ENCODE measurements at regions not wholly inside any gene's neighbourhood (a gene's known extent, or its start where the extent isn't known, plus 50 kb on each side); places are given as distances from the start of the nearest gene placed in this dataset.

DNA sequence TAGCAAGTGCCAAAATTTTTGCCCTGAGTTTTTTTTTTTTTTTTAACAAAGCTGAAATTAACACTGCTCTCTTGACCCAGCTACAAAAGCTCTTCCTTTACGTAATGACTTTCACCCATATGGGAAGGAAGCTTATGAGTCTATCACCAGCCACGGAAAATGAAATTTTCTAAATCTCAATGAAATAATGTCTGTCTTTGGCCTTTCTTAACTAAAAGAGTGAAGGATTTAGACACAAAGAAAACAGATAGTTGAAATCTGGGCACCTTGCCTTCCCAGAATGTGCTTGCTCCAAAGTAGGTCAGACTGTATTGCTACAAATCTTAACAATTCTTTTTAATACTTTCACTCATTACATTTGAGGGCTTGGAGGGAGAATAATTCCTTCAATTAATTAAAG is 180.8 kb upstream of the MGAT5 start:
- H3K27ac ChIP-seq (ENCODE audit: low read depth, low read length) = no peak overlapping the region
- H3K27me3 ChIP-seq (replicated peaks in 1 of 4; ENCODE audit: control insufficient read depth in 3 of 4, extremely low read depth in 1 of 4, insufficient read depth in 3 of 4, low read length in 3 of 4) = no peaks in the 10 kb centered on the region
- no peaks in the 10 kb centered on the region for H4K20me1 ChIP-seq (replicated peaks in 1 of 2; ENCODE audit: control insufficient read depth in 1 of 2, insufficient read depth in 2 of 2, low read length in 2 of 2)
- TF ChIP-seq CBX8 (IDR thresholded peaks at IDR 0.05; ENCODE audit: borderline replicate concordance, low read depth, low read length) = no peak
- no peak for TF ChIP-seq RFX5 (IDR thresholded peaks at IDR 0.05; ENCODE audit: borderline replicate concordance, low read depth, low read length)
- TF ChIP-seq FOSL1 (IDR thresholded peaks at IDR 0.05; ENCODE audit: insufficient read depth, low read depth, low read length) = no peak
- no peak for TF ChIP-seq KDM5A (IDR thresholded peaks at IDR 0.05; ENCODE audit: low read length)
- TF ChIP-seq CEBPB (IDR thresholded peaks at IDR 0.05; ENCODE audit: low read depth, low read length) = no peak
- no peak for TF ChIP-seq SIRT6 (IDR thresholded peaks at IDR 0.05; ENCODE audit: low read length)
- TF ChIP-seq CHD1 (IDR thresholded peaks at IDR 0.05; ENCODE audit: low read depth, low read length) = no peak
- TF ChIP-seq TCF12 (IDR thresholded peaks at IDR 0.05; ENCODE audit: low read depth, low read length) = no peak
- TF ChIP-seq SP1 (IDR thresholded peaks at IDR 0.05; ENCODE audit: low read depth, low read length) = no peak
- TF ChIP-seq CBX5 (IDR thresholded peaks at IDR 0.05; ENCODE audit: low read depth, low read length) = no peak
- TF ChIP-seq KDM4A (IDR thresholded peaks at IDR 0.05; ENCODE audit: low read depth, low read length, severe bottlenecking) = no peak
- no peak for TF ChIP-seq PHF8 (conservative IDR thresholded peaks at IDR 0.05; ENCODE audit: low read depth, low read length)
- no peak for TF ChIP-seq JUND (IDR thresholded peaks at IDR 0.05; ENCODE audit: low read length)
- no peak for FAIRE-seq
- 85% methylated on average over 2 of the region's 2 CpGs; no CpG with 5 or more reads in 1 of the 2 experiments for WGBS, 2 experiments (ENCODE audit: extremely low coverage in 1 of 2, insufficient coverage in 1 of 2, insufficient read length in 1 of 2, insufficient replicate concordance in 2 of 2, low coverage in 1 of 2, low lambda C conversion rate in 2 of 2, missing lambda C conversion rate in 1 of 2)
- ChIA-PET POLR2A (ENCODE audit: partially characterized antibody) (interaction anchor here (0.8 kb wide), 1 partner anchor 9 kb away, joined by 3 read pairs; no protein-coding TSS in a partner anchor), CTCF (ENCODE audit: partially characterized antibody) (interaction anchor here (0.8 to 1.0 kb wide), 3 partner anchors 9 to 229 kb away, joined by 3 to 5 read pairs (median 3); no protein-coding TSS in a partner anchor)
- no peak overlapping the region for H3K4ac ChIP-seq (replicated peaks; ENCODE audit: insufficient read length, low read depth, low read length)
- no peaks in the 10 kb centered on the region for H3K23me2 ChIP-seq (ENCODE audit: low read depth, low read length)
- no peaks in the 10 kb centered on the region for H3K79me2 ChIP-seq (ENCODE audit: control insufficient read depth in 1 of 2, insufficient read depth in 2 of 2, low read length in 2 of 2)
- H3K4me1 ChIP-seq (replicated peaks in 1 of 4; ENCODE audit: control insufficient read depth in 3 of 4, insufficient read depth in 4 of 4, low read length in 3 of 4) = no peaks in the 10 kb centered on the region; a peak in 1 of 7 replicates
- no peaks in the 10 kb centered on the region for H3K79me1 ChIP-seq (ENCODE audit: low read depth, low read length)
- no peak overlapping the region for H2AFZ ChIP-seq (ENCODE audit: low read length)
- no peak overlapping the region for H3K56ac ChIP-seq (replicated peaks; ENCODE audit: insufficient read length, low read depth, low read length)
- H3K23ac ChIP-seq (ENCODE audit: insufficient read length) = no peak overlapping the region
- DNase-seq (ENCODE audit: low read depth in 1 of 2, low spot score in 2 of 2) = no peak
- H2BK5ac ChIP-seq (ENCODE audit: low read depth, low read length) = no peak overlapping the region
- H2AK5ac ChIP-seq (ENCODE audit: low read depth, low read length) = no peak overlapping the region
- H3K18ac ChIP-seq (ENCODE audit: extremely low read depth, low read length) = no peak overlapping the region
- no peak overlapping the region for H2BK20ac ChIP-seq (ENCODE audit: low read length)
- no peaks in the 10 kb centered on the region for H3K9me3 ChIP-seq (ENCODE audit: insufficient read depth in 2 of 2, low read depth in 1 of 2, low read length in 1 of 2)
- H4K5ac ChIP-seq (ENCODE audit: insufficient read length, low read depth, low read length) = no peak overlapping the region
- no peak overlapping the region for H2BK15ac ChIP-seq (ENCODE audit: low read length)
- no peak overlapping the region for H3K9ac ChIP-seq (replicated peaks in 1 of 4; ENCODE audit: extremely low read depth in 1 of 4, low read depth in 3 of 4, low read length in 3 of 4)
- H3K4me2 ChIP-seq (ENCODE audit: insufficient read depth in 1 of 2, low read depth in 2 of 2, low read length in 2 of 2) = no peak overlapping the region
- H2BK12ac ChIP-seq (ENCODE audit: low read depth, low read length) = no peak overlapping the region
- H2BK120ac ChIP-seq (replicated peaks; ENCODE audit: low read depth, low read length) = no peak overlapping the region
- H3K4me3 ChIP-seq (ENCODE audit: extremely low read depth in 1 of 4, insufficient read depth in 2 of 4, low read depth in 3 of 4, low read length in 4 of 4) = no peak overlapping the region
- H4K8ac ChIP-seq (ENCODE audit: extremely low read depth, insufficient read depth, low read length) = no peak overlapping the region
- H4K91ac ChIP-seq (replicated peaks; ENCODE audit: insufficient read length, low read length) = no peak overlapping the region
- H3K36me3 ChIP-seq (ENCODE audit: control insufficient read depth in 2 of 4, insufficient read depth in 4 of 4, low read length in 3 of 4) = no peaks in the 10 kb centered on the region
- no peak overlapping the region for H3K14ac ChIP-seq (ENCODE audit: insufficient read length)

Measured in H1 (cell line).